NT2/D1 (cell line): ENCODE measurements at regions not wholly inside any gene's neighbourhood (a gene's known extent, or its start where the extent isn't known, plus 50 kb on each side); places are given as distances from the start of the nearest gene placed in this dataset.

Experiments used
- SUZ12 ChIP-seq: IDR thresholded peaks from 2 replicates; pipeline ENCODE4 v1.6.1; 2011; ENCODE audit not compliant: insufficient read length, insufficient read depth; ENCODE audit errors: extremely low read depth
- YY1 ChIP-seq: IDR thresholded peaks from 2 replicates; pipeline ENCODE4 v1.6.1; 2011; ENCODE audit not compliant: insufficient read length, insufficient read depth
- ZNF274 ChIP-seq: IDR thresholded peaks from 2 replicates; pipeline ENCODE4 v1.6.1; 2011; ENCODE audit warnings: mild to moderate bottlenecking, low read depth, low read length

DNA sequence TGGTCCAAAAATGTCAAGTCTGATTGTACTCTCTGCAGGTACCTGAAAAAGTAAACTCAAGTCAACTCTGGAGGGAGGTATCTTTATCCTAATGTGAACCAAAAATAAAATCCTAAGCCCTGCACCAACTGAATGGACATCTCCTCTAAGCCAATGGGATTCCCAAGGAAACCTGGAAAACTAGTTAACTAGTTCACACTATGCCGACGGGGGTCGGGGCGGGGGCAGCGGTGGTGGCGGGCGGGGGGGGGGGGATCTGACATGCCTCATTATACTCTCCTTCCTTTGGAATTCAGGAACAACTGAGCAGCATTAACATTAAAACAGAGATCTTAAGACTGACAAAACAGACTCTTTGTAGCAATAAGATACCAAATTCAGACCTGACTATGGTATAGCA is 452.6 kb upstream of the CAMK1G start:
- TF ChIP-seq SUZ12 (no peak), YY1 (no peak), ZNF274 (no peak)
